ENCODE measurements at regions not wholly inside any gene's neighbourhood (a gene's known extent, or its start where the extent isn't known, plus 50 kb on each side); places are given as distances from the start of the nearest gene placed in this dataset.

GRCh38 chr2:59196491-59196890 is 955.4 kb upstream of the FANCL start:
- no peak for DNase-seq (ENCODE audit: low read depth in 1 of 2, low spot score in 1 of 2)
- TF ChIP-seq JUND (IDR thresholded peaks at IDR 0.05; ENCODE audit: low read depth) = no peak
- in situ Hi-C loops (cut with HindIII; ENCODE audit: low pct_unique_long_range_greater_than_20kb, low sequenced_read_pairs) = no loop called here

- TF ChIP-seq JUND (IDR thresholded peaks at IDR 0.05; ENCODE audit: low read depth) = no peak
- in situ Hi-C loops (cut with HindIII; ENCODE audit: low pct_unique_long_range_greater_than_20kb, low sequenced_read_pairs) = no loop called here
- DNase-seq (ENCODE audit: low read depth in 1 of 2, low spot score in 1 of 2) = no peak
These were observed 954.7 kb upstream of the FANCL start for GRCh38 chr2:59195851-59196250.

- DNase-seq (ENCODE audit: low read depth in 1 of 2, low spot score in 1 of 2) = no peak
- TF ChIP-seq JUND (IDR thresholded peaks at IDR 0.05; ENCODE audit: low read depth) = no peak
- in situ Hi-C loops (cut with HindIII; ENCODE audit: low pct_unique_long_range_greater_than_20kb, low sequenced_read_pairs) = no loop called here
These were observed 950.7 kb upstream of the FANCL start for GRCh38 chr2:59191781-59192180.

- TF ChIP-seq JUND (IDR thresholded peaks at IDR 0.05; ENCODE audit: low read depth) = no peak
- DNase-seq (ENCODE audit: low read depth in 1 of 2, low spot score in 1 of 2) = no peak
- in situ Hi-C loops (cut with HindIII; ENCODE audit: low pct_unique_long_range_greater_than_20kb, low sequenced_read_pairs) = no loop called here
These were observed 949.4 kb upstream of the FANCL start for GRCh38 chr2:59190518-59190917.

- in situ Hi-C loops (cut with HindIII; ENCODE audit: low pct_unique_long_range_greater_than_20kb, low sequenced_read_pairs) = no loop called here
- DNase-seq (ENCODE audit: low read depth in 1 of 2, low spot score in 1 of 2) = no peak
- TF ChIP-seq JUND (IDR thresholded peaks at IDR 0.05; ENCODE audit: low read depth) = no peak
These were observed 943.3 kb upstream of the FANCL start for GRCh38 chr2:59184276-59185020.

DNA sequence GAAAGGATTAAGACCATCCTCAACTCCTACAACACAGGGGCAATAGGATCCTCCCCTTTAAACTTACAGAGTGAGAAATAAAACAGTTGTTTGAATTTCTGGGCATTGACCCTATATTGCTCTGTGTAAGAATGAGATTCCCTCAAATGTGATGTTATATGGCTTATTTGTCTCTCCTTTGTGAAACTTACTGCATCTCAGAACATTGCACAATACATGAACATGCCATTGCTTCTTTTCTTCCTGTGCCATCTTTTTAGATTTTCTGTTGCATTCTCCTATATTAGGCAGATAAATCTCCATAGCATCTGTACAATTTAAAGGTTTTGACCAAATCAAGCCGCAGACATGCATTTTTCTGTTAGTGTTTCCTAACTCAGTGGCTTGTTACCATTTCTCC is 941.9 kb upstream of the FANCL start:
- TF ChIP-seq JUND (IDR thresholded peaks at IDR 0.05; ENCODE audit: low read depth) = no peak
- in situ Hi-C loops (cut with HindIII; ENCODE audit: low pct_unique_long_range_greater_than_20kb, low sequenced_read_pairs) = no loop called here
- DNase-seq (ENCODE audit: low read depth in 1 of 2, low spot score in 1 of 2) = no peak

- peak; percentile 1 to 6 for DNase-seq (ENCODE audit: low read depth in 1 of 2, low spot score in 1 of 2)
- no peak for TF ChIP-seq JUND (IDR thresholded peaks at IDR 0.05; ENCODE audit: low read depth)
- in situ Hi-C loops (cut with HindIII; ENCODE audit: low pct_unique_long_range_greater_than_20kb, low sequenced_read_pairs) = no loop called here
These were observed 941.1 kb upstream of the FANCL start for GRCh38 chr2:59182249-59182648.

DNA sequence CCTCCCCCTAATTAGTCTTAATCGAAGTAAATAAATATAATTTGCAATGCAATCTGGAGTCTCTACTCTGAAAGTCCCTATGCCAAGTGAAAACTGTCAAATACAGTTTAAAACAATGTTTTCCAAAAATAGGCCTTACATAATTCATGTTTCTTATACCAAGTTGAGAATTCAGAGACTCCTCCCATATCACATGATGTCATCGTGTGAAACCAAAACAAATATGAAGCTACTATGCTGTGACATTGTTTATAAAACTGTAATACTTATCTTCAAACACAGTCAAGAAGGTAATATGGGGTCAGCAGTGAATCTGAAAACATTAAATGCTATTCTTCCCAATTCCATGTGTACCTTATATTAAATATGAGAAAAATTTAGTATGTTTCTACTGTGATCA is 940.2 kb upstream of the FANCL start:
- no peak for DNase-seq (ENCODE audit: low read depth in 1 of 2, low spot score in 1 of 2)
- in situ Hi-C loops (cut with HindIII; ENCODE audit: low pct_unique_long_range_greater_than_20kb, low sequenced_read_pairs) = no loop called here
- no peak for TF ChIP-seq JUND (IDR thresholded peaks at IDR 0.05; ENCODE audit: low read depth)

DNA sequence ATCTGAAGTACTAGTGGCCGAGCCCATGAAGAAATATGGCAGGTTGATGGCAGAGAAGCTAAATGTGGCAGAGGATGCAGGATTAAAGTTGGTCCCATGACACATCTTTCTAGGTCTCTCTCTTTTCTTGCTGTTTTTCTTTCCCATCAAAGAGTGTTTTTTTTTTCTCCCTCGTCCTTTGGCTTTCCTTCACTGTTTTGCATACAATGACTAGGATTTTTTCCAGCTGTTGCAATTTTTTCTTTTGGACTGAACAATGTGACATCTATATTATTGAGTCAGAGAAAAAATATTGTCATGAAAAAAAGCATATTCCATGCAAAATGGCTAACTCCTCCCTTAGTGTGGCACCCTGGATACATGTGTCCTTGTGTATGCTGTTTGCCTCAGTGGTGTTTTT is 939.5 kb upstream of the FANCL start:
- in situ Hi-C loops (cut with HindIII; ENCODE audit: low pct_unique_long_range_greater_than_20kb, low sequenced_read_pairs) = no loop called here
- no peak for TF ChIP-seq JUND (IDR thresholded peaks at IDR 0.05; ENCODE audit: low read depth)

DNA sequence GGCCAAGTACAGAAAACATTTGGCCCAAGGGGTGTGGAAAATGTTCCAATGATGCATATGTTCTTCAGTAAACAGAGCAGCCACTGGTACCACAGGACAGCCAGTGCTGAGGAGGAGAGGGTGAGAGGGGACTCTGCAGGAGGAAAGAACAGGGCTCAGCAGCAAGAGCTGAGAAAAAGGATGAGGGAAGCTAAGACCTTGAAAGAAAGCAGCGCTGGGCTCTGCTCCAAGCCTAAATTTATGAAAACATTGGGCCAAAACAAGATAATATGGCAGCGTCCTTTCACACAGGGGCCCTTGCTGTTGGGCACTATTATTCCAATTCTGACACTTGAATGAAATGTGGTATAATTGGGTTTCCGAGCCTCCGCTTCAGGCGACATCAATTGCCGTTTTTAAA is 939.0 kb upstream of the FANCL start:
- DNase-seq (ENCODE audit: low read depth in 1 of 2, low spot score in 1 of 2) = no peak
- in situ Hi-C loops (cut with HindIII; ENCODE audit: low pct_unique_long_range_greater_than_20kb, low sequenced_read_pairs) = no loop called here
- TF ChIP-seq JUND (IDR thresholded peaks at IDR 0.05; ENCODE audit: low read depth) = no peak

More for the DNA sequence above, 939.5 kb upstream of the FANCL start:
- no peak for DNase-seq (ENCODE audit: low read depth in 1 of 2, low spot score in 1 of 2)

GRCh38 chr2:59177748-59178147 is 936.6 kb upstream of the FANCL start:
- in situ Hi-C loops (cut with HindIII; ENCODE audit: low pct_unique_long_range_greater_than_20kb, low sequenced_read_pairs) = no loop called here
- TF ChIP-seq JUND (IDR thresholded peaks at IDR 0.05; ENCODE audit: low read depth) = no peak
- no peak for DNase-seq (ENCODE audit: low read depth in 1 of 2, low spot score in 1 of 2)

GRCh38 chr2:59176737-59177136 is 935.6 kb upstream of the FANCL start:
- no peak for DNase-seq (ENCODE audit: low read depth in 1 of 2, low spot score in 1 of 2)
- TF ChIP-seq JUND (IDR thresholded peaks at IDR 0.05; ENCODE audit: low read depth) = no peak
- in situ Hi-C loops (cut with HindIII; ENCODE audit: low pct_unique_long_range_greater_than_20kb, low sequenced_read_pairs) = no loop called here

DNA sequence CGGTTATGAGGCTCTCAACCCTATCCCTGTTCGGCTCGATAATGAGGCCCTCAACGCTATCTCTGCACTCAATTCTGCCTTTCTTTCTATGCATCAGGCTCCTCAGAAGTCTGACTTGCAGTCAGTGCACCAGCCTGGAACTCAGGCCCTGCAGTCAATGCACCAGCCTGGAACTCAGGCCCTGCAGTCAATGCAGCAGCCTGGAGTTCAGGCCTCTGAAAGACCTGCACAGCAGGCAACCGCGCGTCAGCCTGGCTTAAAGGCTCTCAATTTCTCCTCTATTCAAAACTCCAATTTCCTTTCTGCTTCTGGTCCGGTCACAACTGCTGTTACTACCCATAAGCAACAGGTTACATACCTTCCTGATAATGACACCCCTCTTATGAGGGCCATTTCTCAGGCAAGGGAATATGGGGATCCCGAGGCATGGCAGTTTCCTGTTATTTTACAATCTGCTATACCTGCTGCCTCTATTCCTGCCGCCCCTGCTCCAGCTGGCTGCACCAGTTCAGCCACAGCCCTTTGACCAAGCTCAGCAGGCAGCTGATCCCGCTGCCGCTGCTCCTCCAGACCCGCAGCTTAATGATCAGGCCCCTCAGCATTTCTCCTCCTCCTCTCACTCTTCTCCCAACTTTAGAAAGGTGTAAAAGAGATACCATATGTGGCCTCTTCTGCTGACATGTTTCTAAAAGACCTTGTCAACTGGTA is 933.6 kb upstream of the FANCL start:
- in situ Hi-C loops (cut with HindIII; ENCODE audit: low pct_unique_long_range_greater_than_20kb, low sequenced_read_pairs) = no loop called here
- no peak for DNase-seq (ENCODE audit: low read depth in 1 of 2, low spot score in 1 of 2)
- TF ChIP-seq JUND (IDR thresholded peaks at IDR 0.05; ENCODE audit: low read depth) = no peak
